ENCODE measurements at regions not wholly inside any gene's neighbourhood (a gene's known extent, or its start where the extent isn't known, plus 50 kb on each side); places are given as distances from the start of the nearest gene placed in this dataset.
"Not testable (repeated sequence)": the region's sequence is repeated elsewhere in the genome, so short reads cannot be mapped to it uniquely, and the experiment has no call there.

DNA sequence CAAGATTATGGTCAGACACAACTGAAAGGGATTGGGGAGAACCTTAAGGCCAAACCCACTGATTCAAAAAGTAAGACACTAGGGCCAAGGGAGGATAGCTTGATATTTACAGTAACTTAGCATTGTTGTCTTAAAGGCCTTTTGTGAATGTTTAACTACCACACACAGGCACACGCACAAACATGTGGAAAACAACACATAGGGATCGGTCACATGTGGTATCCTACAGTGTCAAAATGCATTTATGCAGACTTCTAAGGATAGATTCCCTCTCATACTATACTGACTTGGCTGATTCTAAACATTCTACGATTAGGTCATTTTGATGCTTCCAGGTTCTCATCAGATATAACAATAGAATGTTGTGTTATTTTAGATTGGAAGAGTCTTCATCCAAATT lies 638.9 kb upstream of the LRRTM1 start:
- no peak overlapping the region for H3K27ac ChIP-seq (ENCODE audit: low read depth, low read length, poor library complexity, severe bottlenecking)
- H3K36me3 ChIP-seq (ENCODE audit: insufficient read depth, low read length, poor library complexity, severe bottlenecking): no peaks in the 10 kb centered on the region
- TF ChIP-seq, protein P1, sequence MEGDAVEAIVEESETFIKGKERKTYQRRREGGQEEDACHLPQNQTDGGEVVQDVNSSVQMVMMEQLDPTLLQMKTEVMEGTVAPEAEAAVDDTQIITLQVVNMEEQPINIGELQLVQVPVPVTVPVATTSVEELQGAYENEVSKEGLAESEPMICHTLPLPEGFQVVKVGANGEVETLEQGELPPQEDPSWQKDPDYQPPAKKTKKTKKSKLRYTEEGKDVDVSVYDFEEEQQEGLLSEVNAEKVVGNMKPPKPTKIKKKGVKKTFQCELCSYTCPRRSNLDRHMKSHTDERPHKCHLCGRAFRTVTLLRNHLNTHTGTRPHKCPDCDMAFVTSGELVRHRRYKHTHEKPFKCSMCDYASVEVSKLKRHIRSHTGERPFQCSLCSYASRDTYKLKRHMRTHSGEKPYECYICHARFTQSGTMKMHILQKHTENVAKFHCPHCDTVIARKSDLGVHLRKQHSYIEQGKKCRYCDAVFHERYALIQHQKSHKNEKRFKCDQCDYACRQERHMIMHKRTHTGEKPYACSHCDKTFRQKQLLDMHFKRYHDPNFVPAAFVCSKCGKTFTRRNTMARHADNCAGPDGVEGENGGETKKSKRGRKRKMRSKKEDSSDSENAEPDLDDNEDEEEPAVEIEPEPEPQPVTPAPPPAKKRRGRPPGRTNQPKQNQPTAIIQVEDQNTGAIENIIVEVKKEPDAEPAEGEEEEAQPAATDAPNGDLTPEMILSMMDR (conservative IDR thresholded peaks at IDR 0.05; ENCODE audit: low read depth, low read length): no peak
- TF ChIP-seq EZH2 (IDR thresholded peaks at IDR 0.05; ENCODE audit: borderline replicate concordance, low read depth, low read length, poor library complexity, severe bottlenecking): no peak
- ChIA-PET CTCF (no interaction called here), POLR2A (ENCODE audit: low non-redundant PET) (no interaction called here)
- no TSS peak for BruUV-seq (replicated peaks)
- DNase-seq (ENCODE audit: low spot score): no peak
- H3K27me3 ChIP-seq (replicated peaks; ENCODE audit: insufficient read depth, low read depth, low read length, poor library complexity): no peaks in the 10 kb centered on the region
- peaks cover 21% of the 10 kb centered on the region for H3K9me3 ChIP-seq (ENCODE audit: low read depth, low read length, poor library complexity, severe bottlenecking)
- no peaks in the 10 kb centered on the region for H3K4me1 ChIP-seq (ENCODE audit: insufficient read depth, low read length, poor library complexity, severe bottlenecking)
- intact Hi-C loops (cut with micrococcal nuclease; ENCODE audit: unreplicated experiment): no loop called here
- H3K4me3 ChIP-seq (ENCODE audit: low read depth, low read length, poor library complexity, severe bottlenecking): no peak overlapping the region

DNA sequence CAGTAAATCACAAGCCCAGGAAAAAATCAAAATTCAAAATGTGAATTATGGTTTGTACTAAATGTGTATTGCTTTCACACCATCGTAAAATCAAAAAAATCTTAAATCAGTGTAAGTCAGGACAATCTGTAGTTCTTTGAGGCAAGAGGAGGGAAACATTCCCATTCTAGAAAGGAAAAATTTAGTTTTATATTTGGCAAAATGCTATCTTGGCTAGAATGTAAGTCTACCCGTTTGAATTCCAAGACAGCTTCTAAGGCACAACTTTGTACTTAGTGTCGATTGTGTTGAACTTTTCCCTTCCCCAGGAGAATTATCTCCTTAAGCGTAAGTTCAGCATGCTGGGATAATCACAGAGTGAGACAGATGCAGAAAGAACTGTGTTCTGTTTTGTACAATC lies 638.2 kb upstream of the LRRTM1 start:
- POLR2A ChIA-PET (ENCODE audit: low non-redundant PET): no interaction called here

DNA sequence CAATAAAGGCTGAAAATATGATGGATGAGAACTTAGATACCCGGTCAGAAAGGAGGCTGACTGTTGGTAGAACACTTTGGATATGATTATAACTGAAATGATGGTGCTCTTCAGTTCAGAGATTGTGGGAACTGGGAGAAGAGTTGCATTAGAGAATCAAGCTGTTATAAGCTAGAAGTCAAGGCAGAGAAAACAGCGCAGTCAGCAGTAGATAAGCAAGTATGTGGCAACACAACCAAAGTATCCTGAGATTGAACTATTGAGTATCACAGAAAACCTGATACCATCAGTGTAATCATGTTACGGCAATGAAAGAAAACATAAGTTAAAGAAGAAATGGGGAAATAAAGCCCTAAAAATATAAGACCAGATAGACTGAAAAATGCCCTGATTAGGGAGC lies 633.9 kb upstream of the LRRTM1 start:
- no peak overlapping the region for H3K4me3 ChIP-seq (ENCODE audit: low read depth, low read length, poor library complexity, severe bottlenecking)
- TF ChIP-seq EZH2 (IDR thresholded peaks at IDR 0.05; ENCODE audit: borderline replicate concordance, low read depth, low read length, poor library complexity, severe bottlenecking): no peak
- TF ChIP-seq, protein P1 (conservative IDR thresholded peaks at IDR 0.05; ENCODE audit: low read depth, low read length): no peak
- no TSS peak for BruUV-seq (replicated peaks)
- no peaks in the 10 kb centered on the region for H3K36me3 ChIP-seq (ENCODE audit: insufficient read depth, low read length, poor library complexity, severe bottlenecking)
- H3K9me3 ChIP-seq (ENCODE audit: low read depth, low read length, poor library complexity, severe bottlenecking): peaks cover 15% of the 10 kb centered on the region
- no peak for DNase-seq (ENCODE audit: low spot score)
- intact Hi-C loops (cut with micrococcal nuclease; ENCODE audit: unreplicated experiment): no loop called here
- ChIA-PET POLR2A (ENCODE audit: low non-redundant PET) (no interaction called here), CTCF (no interaction called here)
- H3K4me1 ChIP-seq (ENCODE audit: insufficient read depth, low read length, poor library complexity, severe bottlenecking): no peaks in the 10 kb centered on the region
- no peak overlapping the region for H3K27ac ChIP-seq (ENCODE audit: low read depth, low read length, poor library complexity, severe bottlenecking)
- H3K27me3 ChIP-seq (replicated peaks; ENCODE audit: insufficient read depth, low read depth, low read length, poor library complexity): no peaks in the 10 kb centered on the region

More for the DNA sequence above, 638.2 kb upstream of the LRRTM1 start:
- CTCF ChIA-PET: no interaction called here
- no peak for TF ChIP-seq EZH2 (IDR thresholded peaks at IDR 0.05; ENCODE audit: borderline replicate concordance, low read depth, low read length, poor library complexity, severe bottlenecking)
- TF ChIP-seq, protein P1 (conservative IDR thresholded peaks at IDR 0.05; ENCODE audit: low read depth, low read length): no peak
- H3K4me3 ChIP-seq (ENCODE audit: low read depth, low read length, poor library complexity, severe bottlenecking): no peak overlapping the region
- BruUV-seq (replicated peaks): no TSS peak
- H3K27ac ChIP-seq (ENCODE audit: low read depth, low read length, poor library complexity, severe bottlenecking): no peak overlapping the region
- H3K4me1 ChIP-seq (ENCODE audit: insufficient read depth, low read length, poor library complexity, severe bottlenecking): no peaks in the 10 kb centered on the region
- H3K27me3 ChIP-seq (replicated peaks; ENCODE audit: insufficient read depth, low read depth, low read length, poor library complexity): no peaks in the 10 kb centered on the region
- peaks cover 16% of the 10 kb centered on the region for H3K9me3 ChIP-seq (ENCODE audit: low read depth, low read length, poor library complexity, severe bottlenecking)
- no peak for DNase-seq (ENCODE audit: low spot score)
- intact Hi-C loops (cut with micrococcal nuclease; ENCODE audit: unreplicated experiment): no loop called here
- no peaks in the 10 kb centered on the region for H3K36me3 ChIP-seq (ENCODE audit: insufficient read depth, low read length, poor library complexity, severe bottlenecking)

DNA sequence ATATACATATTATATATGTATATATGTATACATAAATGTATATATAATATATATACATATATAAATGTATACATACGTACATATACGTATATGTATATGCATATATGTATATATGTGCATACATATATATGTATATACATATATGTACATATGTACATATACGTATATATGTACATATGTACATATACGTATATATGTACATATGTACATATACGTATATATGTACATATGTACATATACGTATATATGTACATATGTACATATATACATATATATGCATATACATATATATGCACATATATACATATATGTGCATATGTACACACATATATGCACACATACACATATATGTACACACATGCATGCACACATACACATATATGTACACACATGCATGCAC lies 627.3 kb upstream of the LRRTM1 start:
- H3K27me3 ChIP-seq (replicated peaks; ENCODE audit: insufficient read depth, low read depth, low read length, poor library complexity); BruUV-seq (replicated peaks); intact Hi-C loops (cut with micrococcal nuclease; ENCODE audit: unreplicated experiment); H3K4me1 ChIP-seq (ENCODE audit: insufficient read depth, low read length, poor library complexity, severe bottlenecking); CTCF ChIA-PET; POLR2A ChIA-PET (ENCODE audit: low non-redundant PET); H3K36me3 ChIP-seq (ENCODE audit: insufficient read depth, low read length, poor library complexity, severe bottlenecking); DNase-seq (ENCODE audit: low spot score); H3K27ac ChIP-seq (ENCODE audit: low read depth, low read length, poor library complexity, severe bottlenecking); H3K4me3 ChIP-seq (ENCODE audit: low read depth, low read length, poor library complexity, severe bottlenecking): not testable (repeated sequence)
- peaks cover 37% of the 10 kb centered on the region for H3K9me3 ChIP-seq (ENCODE audit: low read depth, low read length, poor library complexity, severe bottlenecking)

Measured in A673 (cell line).